GM10248 (cell line): ENCODE measurements at regions not wholly inside any gene's neighbourhood (a gene's known extent, or its start where the extent isn't known, plus 50 kb on each side); places are given as distances from the start of the nearest gene placed in this dataset.

Experiments
- CTCF ChIA-PET: fragments of 300-600 bp; sonication (Branson Sonifier 250); formaldehyde crosslinking; extraction: SDS; loops from one replicate; lab custom pipeline; 2021; ENCODE audit warnings: antibody characterized with exemption; lab: Yijun Ruan, JAX
- POLR2A ChIA-PET: fragments of 350-650 bp; sonication (Branson Sonifier 250); formaldehyde crosslinking; extraction: SDS; loops from one replicate; lab custom pipeline; 2020; ENCODE audit warnings: antibody characterized with exemption; lab: Yijun Ruan, JAX
- DNase-seq: peaks from one replicate; pipeline ENCODE4 v3.0.0; 2012; ENCODE audit errors: extremely low spot score
- TF ChIP-seq, protein P1 (sequence below): IDR thresholded peaks from 2 replicates; pipeline ENCODE4 v1.5.1; 2012; ENCODE audit warnings: mild to moderate bottlenecking, low read depth; ENCODE audit errors: extremely low read depth, missing control alignments, control extremely low read depth

DNA sequence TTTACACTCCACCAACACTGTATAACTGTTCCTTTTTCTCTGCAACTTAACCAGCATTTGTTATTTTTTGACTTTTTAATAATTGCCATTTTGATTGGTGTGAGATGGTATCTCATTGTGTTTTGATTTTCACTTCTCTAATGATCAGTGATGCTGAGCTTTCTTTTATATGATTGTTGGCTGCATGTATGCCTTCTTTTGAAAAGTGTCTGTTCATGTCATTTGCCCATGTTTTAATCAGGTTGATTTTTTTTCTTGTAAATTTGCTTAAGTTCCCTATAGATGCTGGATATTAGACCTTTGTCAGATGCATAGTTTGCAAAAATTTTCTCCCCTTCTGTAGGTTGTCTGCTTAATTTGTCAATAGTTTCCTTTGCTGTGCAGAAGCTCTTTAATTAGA lies 263.0 kb downstream of the MBNL1 start:
- ChIA-PET POLR2A (no interaction called here), CTCF (interaction anchor here (1.2 to 1.4 kb wide), 2 partner anchors 11 to 20 kb away, joined by 3 to 5 read pairs; no protein-coding TSS in a partner anchor)
- DNase-seq = no peak
- TF ChIP-seq, protein P1, sequence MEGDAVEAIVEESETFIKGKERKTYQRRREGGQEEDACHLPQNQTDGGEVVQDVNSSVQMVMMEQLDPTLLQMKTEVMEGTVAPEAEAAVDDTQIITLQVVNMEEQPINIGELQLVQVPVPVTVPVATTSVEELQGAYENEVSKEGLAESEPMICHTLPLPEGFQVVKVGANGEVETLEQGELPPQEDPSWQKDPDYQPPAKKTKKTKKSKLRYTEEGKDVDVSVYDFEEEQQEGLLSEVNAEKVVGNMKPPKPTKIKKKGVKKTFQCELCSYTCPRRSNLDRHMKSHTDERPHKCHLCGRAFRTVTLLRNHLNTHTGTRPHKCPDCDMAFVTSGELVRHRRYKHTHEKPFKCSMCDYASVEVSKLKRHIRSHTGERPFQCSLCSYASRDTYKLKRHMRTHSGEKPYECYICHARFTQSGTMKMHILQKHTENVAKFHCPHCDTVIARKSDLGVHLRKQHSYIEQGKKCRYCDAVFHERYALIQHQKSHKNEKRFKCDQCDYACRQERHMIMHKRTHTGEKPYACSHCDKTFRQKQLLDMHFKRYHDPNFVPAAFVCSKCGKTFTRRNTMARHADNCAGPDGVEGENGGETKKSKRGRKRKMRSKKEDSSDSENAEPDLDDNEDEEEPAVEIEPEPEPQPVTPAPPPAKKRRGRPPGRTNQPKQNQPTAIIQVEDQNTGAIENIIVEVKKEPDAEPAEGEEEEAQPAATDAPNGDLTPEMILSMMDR = no peak

DNA sequence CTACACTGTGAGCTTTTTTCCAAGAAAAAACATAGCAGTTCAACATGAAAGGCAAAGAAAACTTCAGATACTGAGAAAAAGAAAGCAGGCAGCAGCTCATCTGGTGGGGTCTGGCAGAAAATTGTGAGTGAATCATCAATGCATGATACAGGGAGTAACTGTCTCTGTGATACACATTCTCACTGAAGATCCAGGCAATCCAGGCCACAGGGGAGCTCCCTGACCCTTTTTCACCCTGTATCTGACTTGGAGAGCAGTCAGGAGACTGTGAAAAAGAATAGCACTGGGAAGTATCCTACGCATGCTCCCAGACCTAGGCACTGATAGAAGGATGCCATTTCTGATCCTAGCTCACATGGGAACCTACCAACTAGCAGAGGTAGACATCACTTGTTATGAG lies 269.8 kb downstream of the MBNL1 start:
- DNase-seq = no peak
- ChIA-PET POLR2A (no interaction called here), CTCF (interaction anchor here (1.0 to 1.7 kb wide), 3 partner anchors 11 to 21 kb away, joined by 3 to 4 read pairs (median 4); no protein-coding TSS in a partner anchor)
- TF ChIP-seq, protein P1 = no peak

DNA sequence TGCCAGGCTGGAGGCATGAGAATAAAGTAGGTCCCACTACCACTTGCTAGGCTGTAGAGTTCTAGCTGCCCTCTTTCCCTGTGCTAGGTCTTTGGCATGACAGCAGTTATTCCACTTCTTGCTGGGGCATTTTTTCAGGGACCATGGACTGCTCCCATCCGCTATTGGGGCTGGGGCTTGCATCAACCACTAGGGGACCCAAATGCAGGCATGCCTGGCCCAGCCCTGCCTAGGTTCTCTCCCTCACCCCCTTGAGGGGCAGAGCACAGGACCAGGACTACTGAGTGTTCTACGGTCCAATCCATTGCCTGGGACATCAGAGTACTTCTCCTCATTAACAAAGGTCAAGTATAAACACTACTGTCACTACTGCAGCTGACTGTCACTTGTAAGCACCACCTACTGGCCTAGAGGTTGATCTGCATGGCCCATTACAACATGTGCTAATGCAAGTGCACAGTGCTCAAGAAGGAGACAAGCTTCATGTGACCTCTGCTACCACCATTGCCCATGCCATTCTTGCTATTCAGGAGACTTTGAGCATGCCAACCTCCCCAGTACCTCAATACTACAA lies 270.5 kb downstream of the MBNL1 start:
- TF ChIP-seq, protein P1 = no peak
- DNase-seq = no peak
- ChIA-PET CTCF (interaction anchor here (1.0 to 1.7 kb wide), 2 partner anchors 10 to 22 kb away, joined by 3 to 4 read pairs; no protein-coding TSS in a partner anchor), POLR2A (no interaction called here)

DNA sequence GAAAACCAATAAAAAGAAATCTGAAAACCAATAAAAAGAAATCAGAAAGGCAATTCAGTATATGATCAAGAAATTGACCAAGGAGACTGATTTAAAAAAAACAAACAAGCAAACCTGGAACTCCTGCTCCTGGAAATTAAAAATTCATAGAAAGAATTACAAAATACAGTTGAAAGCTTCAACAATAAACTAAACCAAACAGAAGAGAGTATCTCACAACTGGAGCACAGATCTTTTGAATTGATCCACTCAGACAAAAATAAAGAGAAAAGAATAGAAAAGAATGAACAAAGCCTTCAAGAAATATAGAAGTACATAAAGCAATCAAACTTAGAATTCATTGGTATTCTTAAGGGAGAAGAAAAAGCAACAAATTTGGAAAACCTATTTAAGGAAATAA lies 271.4 kb downstream of the MBNL1 start:
- CTCF ChIA-PET = no interaction called here
- POLR2A ChIA-PET = no interaction called here

DNA sequence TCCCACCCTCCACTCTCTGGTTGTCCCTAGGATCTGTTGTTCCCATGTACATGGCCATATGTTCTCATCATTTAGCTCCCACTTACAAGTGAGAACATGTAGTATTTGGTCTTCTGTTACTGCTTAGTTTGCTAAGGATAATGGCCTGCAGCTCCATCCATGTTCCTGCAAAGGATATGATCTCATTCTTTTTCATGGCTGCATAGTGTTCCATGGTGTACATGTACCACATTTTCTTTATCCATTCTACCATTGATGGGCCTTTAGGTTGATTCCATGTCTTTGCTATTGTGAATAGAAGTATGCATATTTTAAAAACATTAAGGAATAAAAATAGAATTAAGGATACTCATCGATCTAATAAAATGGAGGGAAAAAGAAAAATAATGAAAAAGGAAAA lies 278.4 kb downstream of the MBNL1 start:
- ChIA-PET CTCF (no interaction called here), POLR2A (no interaction called here)
- TF ChIP-seq, protein P1 = no peak
- DNase-seq = no peak

More for the DNA sequence above, 271.4 kb downstream of the MBNL1 start:
- no peak for DNase-seq
- TF ChIP-seq, protein P1 = no peak

DNA sequence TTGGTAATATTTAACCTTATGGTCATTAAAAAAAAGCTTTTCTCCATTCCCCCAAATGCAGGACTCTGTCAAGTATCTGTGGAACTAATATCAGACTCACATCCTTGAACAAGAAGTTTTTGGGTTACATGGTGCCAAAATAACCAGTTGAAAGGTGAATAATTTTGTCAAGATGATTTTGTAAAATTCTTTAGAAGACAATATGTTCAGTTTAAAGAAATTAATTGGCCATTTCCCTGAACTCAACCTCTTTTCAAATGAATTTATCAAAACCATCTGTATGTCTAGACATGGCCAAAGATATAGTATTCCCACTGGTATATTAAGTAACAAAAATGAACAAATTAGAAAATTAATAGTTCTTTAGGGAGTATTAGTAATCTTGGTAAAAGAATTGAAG lies 280.5 kb downstream of the MBNL1 start:
- DNase-seq = no peak
- CTCF ChIA-PET = interaction anchor here (1.2 to 1.5 kb wide), 2 partner anchors 11 to 13 kb away, joined by 3 to 4 read pairs; no protein-coding TSS in a partner anchor
- TF ChIP-seq, protein P1 = no peak
- POLR2A ChIA-PET = no interaction called here
